GM12878 (cell line): ENCODE measurements at regions not wholly inside any gene's neighbourhood (a gene's known extent, or its start where the extent isn't known, plus 50 kb on each side); places are given as distances from the start of the nearest gene placed in this dataset.

Experiments used
- ATAC-seq: fragments of 200-7000 bp; cut with Tn5 transposase; 3 replicates; pipeline ENCODE4 v1.9.1; 2020; ENCODE audit warnings: mild to moderate bottlenecking, moderate library complexity
- BruUV-seq: library from RNA; stranded (reverse); fragments of 400-500 nt; replicated peaks from 2 replicates; lab custom pipeline; 2021; lab: Mats Ljungman, UMichigan
- CTCF ChIA-PET: fragments of 300-600 bp; sonication (Branson Sonifier 250); formaldehyde crosslinking; extraction: SDS; loops from one replicate; lab custom pipeline; 2021; ENCODE audit warnings: inconsistent platforms; lab: Yijun Ruan, JAX
- POLR2A ChIA-PET: fragments of 350-600 bp; formaldehyde crosslinking; extraction: SDS; loops from one replicate; lab custom pipeline; 2021; ENCODE audit warnings: inconsistent platforms; lab: Charles Lee
- RAD21 ChIA-PET: fragments of 300-600 bp; sonication (Branson Sonifier 250); formaldehyde crosslinking; loops from one replicate; lab custom pipeline; 2023; ENCODE audit warnings: antibody characterized with exemption; ENCODE audit not compliant: unreplicated experiment; lab: Charles Lee
- SMC1A ChIA-PET: fragments of 300-600 bp; sonication (Branson Sonifier 250); formaldehyde crosslinking; loops from one replicate; lab custom pipeline; 2023; ENCODE audit not compliant: unreplicated experiment, uncharacterized antibody; lab: Charles Lee
- DNase-seq: peaks from one replicate; pipeline ENCODE4 v3.0.0-alpha.2; 2011; ENCODE audit warnings: low read depth, low spot score
- FAIRE-seq: peaks from 3 replicates; lab custom pipeline; 2011; peaks lifted over from hg19 to GRCh38; lab: Jason Lieb, UNC
- H2AFZ ChIP-seq: 2 replicates; pipeline ENCODE4 v1.6.0; 2011; ENCODE audit warnings: low read depth, low read length, control low read depth; ENCODE audit not compliant: control insufficient read depth
- H3K27ac ChIP-seq: 2 replicates; pipeline ENCODE4 v1.5.1; 2011; ENCODE audit warnings: control low read depth; ENCODE audit not compliant: control insufficient read depth, insufficient read depth
- H3K27me3 ChIP-seq, 2 experiments: replicated peaks in 1 of 2; 2 replicates each; pipeline versions ENCODE4 v1.6.0 to v1.6.1; 2011; ENCODE audit warnings: low read length in 1 of 2; ENCODE audit not compliant: control insufficient read depth in 2 of 2, insufficient read depth in 2 of 2
- H3K36me3 ChIP-seq, 2 experiments: 2 replicates each; pipeline ENCODE4 v1.5.1; 2011; ENCODE audit warnings: low read length in 1 of 2; ENCODE audit not compliant: control insufficient read depth in 2 of 2, insufficient read depth in 2 of 2
- H3K4me1 ChIP-seq: 2 replicates; pipeline ENCODE4 v1.6.1; 2011; ENCODE audit warnings: mild to moderate bottlenecking, low read length, moderate library complexity, mixed read lengths; ENCODE audit not compliant: control insufficient read depth, insufficient read depth
- H3K4me2 ChIP-seq: 2 replicates; pipeline ENCODE4 v1.6.0; 2011; ENCODE audit warnings: control low read depth; ENCODE audit not compliant: control insufficient read depth, insufficient read depth
- H3K4me3 ChIP-seq: fragments of 200-600 bp; sonication (generic); 2 replicates; pipeline ENCODE4 v1.5.1; 2016
- H3K79me2 ChIP-seq: 2 replicates; pipeline ENCODE4 v1.6.0; 2011; ENCODE audit warnings: low read length; ENCODE audit not compliant: control insufficient read depth, insufficient read depth
- H3K9ac ChIP-seq: 2 replicates; pipeline ENCODE4 v1.8.0; 2011; ENCODE audit warnings: low read length, control low read depth, mixed read lengths; ENCODE audit not compliant: control insufficient read depth, insufficient read depth
- H3K9me3 ChIP-seq: replicated peaks from 3 replicates; pipeline ENCODE4 v1.5.1; 2011; ENCODE audit warnings: mild to moderate bottlenecking, low read length; ENCODE audit not compliant: control insufficient read depth, insufficient read depth
- H4K20me1 ChIP-seq: 2 replicates; pipeline ENCODE4 v1.6.0; 2011; ENCODE audit not compliant: control insufficient read depth, insufficient read depth
- CBFB ChIP-seq: IDR thresholded peaks from 2 replicates; pipeline ENCODE4 v1.6.1; 2016; ENCODE audit warnings: antibody characterized with exemption, low read depth
- EGR1 ChIP-seq, 2 experiments: IDR thresholded peaks; 1 replicate in 1 of 2; 2 replicates in 1 of 2; pipeline ENCODE4 v1.6.1; 2011 to 2012; ENCODE audit warnings: low read depth in 2 of 2, low read length in 2 of 2, borderline replicate concordance in 1 of 2, mild to moderate bottlenecking in 1 of 2, moderate library complexity in 1 of 2
- NFYB ChIP-seq: IDR thresholded peaks from 2 replicates; pipeline ENCODE4 v1.6.1; 2011; ENCODE audit warnings: low read depth, mild to moderate bottlenecking, low read length, improper control_type of control experiment, moderate library complexity; ENCODE audit not compliant: insufficient read depth
- PML ChIP-seq: IDR thresholded peaks from 2 replicates; pipeline ENCODE4 v1.6.1; 2012; ENCODE audit warnings: low read length, inconsistent platforms
- RELA ChIP-seq: fragments of 450-650 bp; IDR thresholded peaks from 2 replicates; pipeline ENCODE4 v1.8.0; 2014; ENCODE audit warnings: borderline replicate concordance; ENCODE audit not compliant: partially characterized antibody
- STAT3 ChIP-seq: IDR thresholded peaks from 2 replicates; pipeline ENCODE4 v1.6.1; 2011; ENCODE audit warnings: low read depth, low read length, improper control_type of control experiment
- ZBTB11 ChIP-seq: fragments of 450-650 bp; formaldehyde crosslinking; IDR thresholded peaks from 2 replicates; pipeline ENCODE4 v1.5.0; 2022; ENCODE audit warnings: mild to moderate bottlenecking, missing genetic modification characterization
- ZBTB40 ChIP-seq: fragments of 450-650 bp; IDR thresholded peaks from 2 replicates; pipeline ENCODE4 v1.6.1; 2016; ENCODE audit warnings: mild to moderate bottlenecking, moderate library complexity, borderline replicate concordance
- WGBS: methylation state at CpG from one replicate; pipeline ENCODE4 v1.1.6; 2016; ENCODE audit warnings: low lambda C conversion rate; ENCODE audit not compliant: insufficient replicate concordance, insufficient coverage; ENCODE audit errors: missing lambda C conversion rate; 5-methylcytosine and 5-hydroxymethylcytosine counted together
- in situ Hi-C: fragments of 300-500 bp; cut with MboI; formaldehyde crosslinking; loops from 9 replicates; pipeline ENCODE4 v1.14.3; 2018; ENCODE audit warnings: mixed read lengths
- intact Hi-C: fragments of 100-400 bp; cut with micrococcal nuclease; formaldehyde crosslinking; loops from one replicate; pipeline ENCODE4 v1.14.2; 2022; ENCODE audit not compliant: unreplicated experiment
- TF ChIP-seq, protein P1 (sequence below): fragments of 150-350 bp; IDR thresholded peaks from 2 replicates; pipeline ENCODE4 v1.6.1; 2014; ENCODE audit warnings: mild to moderate bottlenecking, low read depth, low read length

DNA sequence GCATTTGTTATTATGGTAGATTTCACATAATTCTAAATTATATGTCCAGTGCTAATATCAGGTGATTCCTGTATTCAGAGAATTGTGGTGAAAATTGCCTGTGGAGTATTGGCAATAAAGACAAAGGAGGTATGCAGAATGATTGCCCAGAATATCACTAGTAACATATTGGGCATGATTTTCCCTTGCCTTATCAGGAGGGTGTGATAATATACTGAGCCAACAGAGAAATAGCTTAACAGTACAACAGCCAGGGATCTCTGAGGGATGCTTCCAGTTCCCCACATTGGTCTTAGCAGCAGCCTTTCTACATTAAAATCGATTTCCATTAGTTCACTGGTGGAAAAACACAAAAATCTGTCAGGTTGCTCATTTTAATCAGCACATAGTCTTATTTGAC, 122.9 kb upstream of the COL3A1 start (continued):
- TF ChIP-seq, protein P1, sequence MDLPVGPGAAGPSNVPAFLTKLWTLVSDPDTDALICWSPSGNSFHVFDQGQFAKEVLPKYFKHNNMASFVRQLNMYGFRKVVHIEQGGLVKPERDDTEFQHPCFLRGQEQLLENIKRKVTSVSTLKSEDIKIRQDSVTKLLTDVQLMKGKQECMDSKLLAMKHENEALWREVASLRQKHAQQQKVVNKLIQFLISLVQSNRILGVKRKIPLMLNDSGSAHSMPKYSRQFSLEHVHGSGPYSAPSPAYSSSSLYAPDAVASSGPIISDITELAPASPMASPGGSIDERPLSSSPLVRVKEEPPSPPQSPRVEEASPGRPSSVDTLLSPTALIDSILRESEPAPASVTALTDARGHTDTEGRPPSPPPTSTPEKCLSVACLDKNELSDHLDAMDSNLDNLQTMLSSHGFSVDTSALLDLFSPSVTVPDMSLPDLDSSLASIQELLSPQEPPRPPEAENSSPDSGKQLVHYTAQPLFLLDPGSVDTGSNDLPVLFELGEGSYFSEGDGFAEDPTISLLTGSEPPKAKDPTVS: no peak
- no peak for TF ChIP-seq PML
- TF ChIP-seq EGR1 (IDR thresholded peaks at IDR 0.05; ENCODE audit: borderline replicate concordance in 1 of 2, low read depth in 2 of 2, low read length in 2 of 2): no peak

DNA sequence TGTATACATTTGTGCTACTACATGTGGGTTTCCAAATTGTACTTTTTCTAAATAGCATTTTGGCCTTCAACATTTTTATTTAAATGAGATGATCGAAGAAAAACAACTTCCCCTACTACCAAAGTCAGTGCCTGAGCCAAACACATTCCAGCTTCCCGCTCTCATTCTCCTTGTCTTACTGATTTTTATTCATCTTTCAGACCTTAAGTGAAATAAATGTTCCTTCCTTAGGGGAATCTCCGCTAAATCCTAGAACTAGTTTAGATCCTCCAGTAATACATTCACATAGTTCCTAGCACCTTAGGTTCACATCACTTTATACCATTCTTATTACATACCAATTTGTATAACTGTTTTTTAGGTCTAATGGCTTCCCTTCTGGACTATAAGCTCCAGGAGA, 122.3 kb upstream of the COL3A1 start:
- POLR2A ChIA-PET: no interaction called here
- WGBS: 37% methylated on average over 3 of the region's 3 CpGs
- Histone ChIP-seq H4K20me1 (no peaks in the 10 kb centered on the region), H3K36me3 (no peaks in the 10 kb centered on the region), H3K4me3 (no peak overlapping the region), H3K27ac (no peak overlapping the region), H3K9ac (no peak overlapping the region), H3K27me3 (no peaks in the 10 kb centered on the region), H3K9me3 (no peaks in the 10 kb centered on the region), H3K79me2 (no peaks in the 10 kb centered on the region), H2AFZ (no peak overlapping the region), H3K4me2 (no peak overlapping the region), H3K4me1 (no peaks in the 10 kb centered on the region)
- RAD21 ChIA-PET: no interaction called here
- FAIRE-seq (no peak), DNase-seq (no peak), ATAC-seq (no peak)
- in situ Hi-C loops (no loop called here), intact Hi-C loops (no loop called here)
- SMC1A ChIA-PET: interaction anchor here (0.7 kb wide), 1 partner anchor 46 kb away, joined by 3 read pairs; no protein-coding TSS in a partner anchor
- no peak for TF ChIP-seq STAT3
- TF ChIP-seq RELA: no peak
- no peak for TF ChIP-seq ZBTB40
- TF ChIP-seq CBFB: no peak
- TF ChIP-seq ZBTB11: no peak
- no peak for TF ChIP-seq NFYB
- CTCF ChIA-PET: no interaction called here
- BruUV-seq: no TSS peak
